ENCODE measurements at regions not wholly inside any gene's neighbourhood (a gene's known extent, or its start where the extent isn't known, plus 50 kb on each side); places are given as distances from the start of the nearest gene placed in this dataset.

DNA sequence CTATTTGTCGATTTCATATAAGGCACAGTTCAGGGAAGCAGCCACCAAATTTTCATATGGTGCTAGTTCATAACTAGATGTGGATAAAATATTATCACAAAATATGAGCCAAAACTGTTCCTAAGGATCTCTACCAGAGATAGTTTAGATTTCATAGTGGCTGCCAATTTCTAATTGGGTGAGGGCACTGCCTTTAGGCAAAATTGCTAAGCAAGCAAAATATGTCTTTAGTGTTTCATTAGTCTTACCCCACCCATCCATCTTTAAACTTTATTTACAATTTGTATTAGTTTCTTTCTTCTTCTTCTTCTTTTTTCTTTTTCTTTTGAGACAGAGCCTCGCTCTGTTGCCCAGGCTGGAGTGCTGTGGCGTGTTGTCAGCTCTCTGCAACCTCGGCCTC is 77.1 kb upstream of the SLC4A10 start:
- POLR2A ChIA-PET (ENCODE audit: partially characterized antibody), result no interaction called here
- CTCF ChIA-PET (ENCODE audit: partially characterized antibody), result no interaction called here
- no peak overlapping the region for H3K27ac Mint-ChIP-seq

GRCh38 chr2:161552015-161552414 is 72.2 kb upstream of the SLC4A10 start:
- H3K4me1 Mint-ChIP-seq, result no peaks in the 10 kb centered on the region
- H3K36me3 ChIP-seq (ENCODE audit: insufficient read depth, low read length), result no peaks in the 10 kb centered on the region
- POLR2A ChIA-PET (ENCODE audit: partially characterized antibody), result no interaction called here
- no peak overlapping the region for H3K4me3 ChIP-seq (ENCODE audit: low read length in 2 of 2)
- no peaks in the 10 kb centered on the region for H3K9me3 Mint-ChIP-seq
- DNase-seq, result no peak
- H3K27me3 ChIP-seq (ENCODE audit: insufficient read depth, low read length), result no peaks in the 10 kb centered on the region
- intact Hi-C loops (cut with micrococcal nuclease), result no loop called here
- no peaks in the 10 kb centered on the region for H3K9me3 ChIP-seq (ENCODE audit: control insufficient read depth in 1 of 2, low read length in 2 of 2)
- H3K4me1 ChIP-seq (ENCODE audit: insufficient read depth, low read length), result no peaks in the 10 kb centered on the region
- no peak overlapping the region for H3K27ac Mint-ChIP-seq
- no peak overlapping the region for H3K27ac ChIP-seq (ENCODE audit: low read depth, low read length)
- no peaks in the 10 kb centered on the region for H3K36me3 Mint-ChIP-seq
- H3K27me3 Mint-ChIP-seq, result peaks cover 1 to 4% of the 10 kb centered on the region in 2 donors
- CTCF ChIA-PET (ENCODE audit: partially characterized antibody), result no interaction called here
- no peak overlapping the region for H3K4me3 Mint-ChIP-seq

More for the DNA sequence above, 77.1 kb upstream of the SLC4A10 start:
- Histone ChIP-seq H3K4me1 (ENCODE audit: insufficient read depth, low read length) (no peaks in the 10 kb centered on the region), H3K27me3 (ENCODE audit: insufficient read depth, low read length) (no peaks in the 10 kb centered on the region), H3K4me3 (ENCODE audit: low read length in 2 of 2) (no peak overlapping the region), H3K27ac (ENCODE audit: low read depth, low read length) (no peak overlapping the region), H3K9me3 (ENCODE audit: control insufficient read depth in 1 of 2, low read length in 2 of 2) (no peaks in the 10 kb centered on the region), H3K36me3 (ENCODE audit: insufficient read depth, low read length) (no peaks in the 10 kb centered on the region)
- Mint-ChIP-seq H3K4me1 (no peaks in the 10 kb centered on the region), H3K36me3 (no peaks in the 10 kb centered on the region), H3K27me3 (peaks cover 0 to 1% of the 10 kb centered on the region in 2 donors), H3K9me3 (no peaks in the 10 kb centered on the region), H3K4me3 (no peak overlapping the region)
- intact Hi-C loops (cut with micrococcal nuclease), result no loop called here
- no peak for DNase-seq

DNA sequence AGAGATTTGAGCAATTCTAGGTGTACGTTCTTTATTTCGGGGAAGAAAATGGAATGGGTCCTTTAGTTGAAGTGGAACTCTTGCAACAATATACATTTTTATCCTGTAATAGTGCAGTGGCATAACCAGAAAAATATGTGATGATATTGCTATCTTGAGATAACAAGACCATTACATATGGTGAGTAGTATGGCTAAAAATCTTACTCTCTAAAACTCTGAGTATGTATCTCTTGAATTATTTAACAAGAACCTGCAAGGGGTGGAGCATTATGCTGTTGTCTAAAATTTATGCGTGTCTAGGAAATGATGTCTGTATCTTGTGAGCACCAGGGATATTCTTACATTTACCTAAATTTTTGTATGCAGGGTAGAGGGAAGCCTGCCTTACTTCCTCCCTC is 68.4 kb upstream of the SLC4A10 start:
- Histone ChIP-seq H3K9me3 (ENCODE audit: control insufficient read depth in 1 of 2, low read length in 2 of 2) (no peaks in the 10 kb centered on the region), H3K4me1 (ENCODE audit: insufficient read depth, low read length) (no peaks in the 10 kb centered on the region), H3K27ac (ENCODE audit: low read depth, low read length) (no peak overlapping the region), H3K27me3 (ENCODE audit: insufficient read depth, low read length) (no peaks in the 10 kb centered on the region), H3K4me3 (ENCODE audit: low read length in 2 of 2) (no peak overlapping the region), H3K36me3 (ENCODE audit: insufficient read depth, low read length) (no peaks in the 10 kb centered on the region)
- peaks cover 4% of the 10 kb centered on the region in 2 donors for H3K27me3 Mint-ChIP-seq
- H3K9me3 Mint-ChIP-seq, result peaks cover 0 to 4% (median under 1%) of the 10 kb centered on the region in 8 donors
- intact Hi-C loops (cut with micrococcal nuclease), result no loop called here
- no peaks in the 10 kb centered on the region for H3K36me3 Mint-ChIP-seq
- ChIA-PET CTCF (ENCODE audit: partially characterized antibody) (no interaction called here), POLR2A (ENCODE audit: partially characterized antibody) (no interaction called here)
- no peaks in the 10 kb centered on the region for H3K4me1 Mint-ChIP-seq
- H3K4me3 Mint-ChIP-seq, result no peak overlapping the region
- no peak overlapping the region for H3K27ac Mint-ChIP-seq
- DNase-seq, result no peak

DNA sequence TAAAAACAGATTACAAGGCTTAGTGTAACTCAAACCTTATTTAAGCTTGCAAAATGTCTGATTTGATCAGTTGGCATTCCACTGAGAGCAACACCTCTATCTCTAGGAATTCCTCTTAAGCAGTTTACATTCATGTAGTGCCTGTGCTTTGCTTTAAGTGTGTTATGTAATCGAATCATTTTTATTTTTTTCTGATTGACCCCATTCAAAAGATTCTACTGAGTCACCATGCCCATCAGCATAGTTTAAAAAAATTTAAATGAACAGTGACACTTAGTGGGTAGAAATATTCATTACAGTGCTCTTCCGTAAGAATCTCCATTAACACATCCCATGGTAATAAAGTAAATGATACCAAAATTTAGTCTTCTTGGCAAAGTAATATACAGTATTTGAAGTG is 67.8 kb upstream of the SLC4A10 start:
- intact Hi-C loops (cut with micrococcal nuclease), result no loop called here
- Histone ChIP-seq H3K36me3 (ENCODE audit: insufficient read depth, low read length) (no peaks in the 10 kb centered on the region), H3K27ac (ENCODE audit: low read depth, low read length) (no peak overlapping the region), H3K4me3 (ENCODE audit: low read length in 2 of 2) (no peak overlapping the region), H3K4me1 (ENCODE audit: insufficient read depth, low read length) (no peaks in the 10 kb centered on the region), H3K27me3 (ENCODE audit: insufficient read depth, low read length) (no peaks in the 10 kb centered on the region), H3K9me3 (ENCODE audit: control insufficient read depth in 1 of 2, low read length in 2 of 2) (no peaks in the 10 kb centered on the region)
- Mint-ChIP-seq H3K36me3 (no peaks in the 10 kb centered on the region), H3K4me1 (no peaks in the 10 kb centered on the region), H3K9me3 (peaks cover 0 to 7% (median under 1%) of the 10 kb centered on the region in 8 donors), H3K27me3 (peaks cover 4 to 6% of the 10 kb centered on the region in 2 donors), H3K27ac (no peak overlapping the region), H3K4me3 (no peak overlapping the region)
- ChIA-PET POLR2A (ENCODE audit: partially characterized antibody) (no interaction called here), CTCF (ENCODE audit: partially characterized antibody) (no interaction called here)
- DNase-seq, result no peak

DNA sequence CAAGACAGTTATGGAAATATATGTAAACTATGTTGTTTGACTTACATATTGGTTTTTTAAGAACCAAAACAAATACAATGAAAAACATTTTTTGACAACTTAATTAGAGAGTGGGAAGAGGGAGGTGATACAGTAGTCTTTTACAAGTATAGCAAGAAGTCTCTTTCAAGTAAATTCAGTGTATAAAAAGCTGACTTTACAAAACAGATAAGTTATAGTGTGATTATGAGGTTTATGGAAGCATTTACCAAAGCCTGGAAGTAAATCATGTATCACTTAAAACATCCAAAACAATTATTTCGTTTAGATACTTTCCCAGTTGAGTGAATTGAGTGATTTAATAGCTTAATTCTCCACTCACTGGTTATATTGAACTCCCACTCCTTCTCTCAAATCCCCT is 66.7 kb upstream of the SLC4A10 start:
- peaks cover 2 to 3% of the 10 kb centered on the region in 2 donors for H3K36me3 Mint-ChIP-seq
- H3K4me3 Mint-ChIP-seq, result no peak overlapping the region
- Histone ChIP-seq H3K4me1 (ENCODE audit: insufficient read depth, low read length) (no peaks in the 10 kb centered on the region), H3K4me3 (ENCODE audit: low read length in 2 of 2) (no peak overlapping the region), H3K9me3 (ENCODE audit: control insufficient read depth in 1 of 2, low read length in 2 of 2) (no peaks in the 10 kb centered on the region), H3K27ac (ENCODE audit: low read depth, low read length) (no peak overlapping the region), H3K36me3 (ENCODE audit: insufficient read depth, low read length) (no peaks in the 10 kb centered on the region), H3K27me3 (ENCODE audit: insufficient read depth, low read length) (no peaks in the 10 kb centered on the region)
- no peaks in the 10 kb centered on the region for H3K4me1 Mint-ChIP-seq
- H3K9me3 Mint-ChIP-seq, result peaks cover 0 to 17% (median 7%) of the 10 kb centered on the region in 8 donors
- no peak for DNase-seq
- CTCF ChIA-PET (ENCODE audit: partially characterized antibody), result no interaction called here
- H3K27ac Mint-ChIP-seq, result no peak overlapping the region
- POLR2A ChIA-PET (ENCODE audit: partially characterized antibody), result no interaction called here
- peaks cover 3 to 7% of the 10 kb centered on the region in 2 donors for H3K27me3 Mint-ChIP-seq
- intact Hi-C loops (cut with micrococcal nuclease), result no loop called here

DNA sequence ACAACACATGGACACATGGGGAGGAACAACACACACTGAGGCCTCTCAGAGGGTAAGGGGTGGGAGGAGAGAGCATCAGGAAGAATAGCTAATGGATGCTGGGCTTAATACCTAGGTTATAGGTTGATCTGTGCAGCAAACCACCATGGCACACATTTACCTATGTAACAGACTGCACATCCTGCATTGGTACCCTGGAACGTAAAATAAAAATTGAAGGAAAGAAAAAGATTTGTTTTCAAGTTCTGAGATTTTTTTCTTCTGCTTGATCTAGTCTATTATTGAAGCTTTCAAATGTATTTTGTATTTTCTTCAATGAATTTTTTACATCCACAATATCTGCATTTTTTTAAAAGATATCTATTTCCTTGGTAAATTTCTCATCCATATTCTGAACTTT is 59.3 kb upstream of the SLC4A10 start:
- Mint-ChIP-seq H3K27me3 (peaks cover 8 to 16% of the 10 kb centered on the region in 2 donors), H3K36me3 (peaks cover 5 to 21% of the 10 kb centered on the region in 2 donors), H3K4me3 (no peak overlapping the region), H3K27ac (no peak overlapping the region), H3K9me3 (peaks cover 3 to 52% (median 41%) of the 10 kb centered on the region in 8 donors), H3K4me1 (no peaks in the 10 kb centered on the region)
- no peaks in the 10 kb centered on the region for H3K9me3 ChIP-seq (ENCODE audit: control insufficient read depth in 1 of 2, low read length in 2 of 2)
- no peaks in the 10 kb centered on the region for H3K36me3 ChIP-seq (ENCODE audit: insufficient read depth, low read length)
- H3K4me1 ChIP-seq (ENCODE audit: insufficient read depth, low read length), result no peaks in the 10 kb centered on the region
- ChIA-PET POLR2A (ENCODE audit: partially characterized antibody) (no interaction called here), CTCF (ENCODE audit: partially characterized antibody) (no interaction called here)
- H3K27me3 ChIP-seq (ENCODE audit: insufficient read depth, low read length), result no peaks in the 10 kb centered on the region
- no peak overlapping the region for H3K4me3 ChIP-seq (ENCODE audit: low read length in 2 of 2)
- H3K27ac ChIP-seq (ENCODE audit: low read depth, low read length), result no peak overlapping the region
- no peak for DNase-seq
- intact Hi-C loops (cut with micrococcal nuclease), result no loop called here

GRCh38 chr2:161569401-161569800 is 54.8 kb upstream of the SLC4A10 start:
- no peak overlapping the region for H3K4me3 ChIP-seq (ENCODE audit: low read length in 2 of 2)
- no peaks in the 10 kb centered on the region for H3K36me3 ChIP-seq (ENCODE audit: insufficient read depth, low read length)
- Mint-ChIP-seq H3K4me1 (no peaks in the 10 kb centered on the region), H3K4me3 (no peak overlapping the region), H3K9me3 (peaks cover 0 to 22% (median 16%) of the 10 kb centered on the region in 8 donors), H3K27me3 (peaks cover 3 to 8% of the 10 kb centered on the region in 2 donors), H3K27ac (no peak overlapping the region), H3K36me3 (peaks cover 0 to 10% of the 10 kb centered on the region in 2 donors)
- no peaks in the 10 kb centered on the region for H3K27me3 ChIP-seq (ENCODE audit: insufficient read depth, low read length)
- H3K4me1 ChIP-seq (ENCODE audit: insufficient read depth, low read length), result no peaks in the 10 kb centered on the region
- H3K27ac ChIP-seq (ENCODE audit: low read depth, low read length), result no peak overlapping the region
- ChIA-PET POLR2A (ENCODE audit: partially characterized antibody) (no interaction called here), CTCF (ENCODE audit: partially characterized antibody) (no interaction called here)
- intact Hi-C loops (cut with micrococcal nuclease), result no loop called here
- no peak for DNase-seq
- no peaks in the 10 kb centered on the region for H3K9me3 ChIP-seq (ENCODE audit: control insufficient read depth in 1 of 2, low read length in 2 of 2)

- no peaks in the 10 kb centered on the region for H3K9me3 ChIP-seq (ENCODE audit: control insufficient read depth in 1 of 2, low read length in 2 of 2)
- Mint-ChIP-seq H3K9me3 (peaks cover 0 to 12% (median 5%) of the 10 kb centered on the region in 8 donors), H3K27me3 (peaks cover 3 to 8% of the 10 kb centered on the region in 2 donors), H3K27ac (no peak overlapping the region), H3K4me3 (no peak overlapping the region), H3K36me3 (peaks cover 0 to 2% of the 10 kb centered on the region in 2 donors), H3K4me1 (no peaks in the 10 kb centered on the region)
- H3K4me1 ChIP-seq (ENCODE audit: insufficient read depth, low read length), result no peaks in the 10 kb centered on the region
- DNase-seq, result no peak
- no peaks in the 10 kb centered on the region for H3K27me3 ChIP-seq (ENCODE audit: insufficient read depth, low read length)
- CTCF ChIA-PET (ENCODE audit: partially characterized antibody), result interaction anchor here (1.3 kb wide), 1 partner anchor 555 kb away, joined by 5 read pairs; no protein-coding TSS in a partner anchor
- H3K36me3 ChIP-seq (ENCODE audit: insufficient read depth, low read length), result no peaks in the 10 kb centered on the region
- POLR2A ChIA-PET (ENCODE audit: partially characterized antibody), result no interaction called here
- no peak overlapping the region for H3K4me3 ChIP-seq (ENCODE audit: low read length in 2 of 2)
- no peak overlapping the region for H3K27ac ChIP-seq (ENCODE audit: low read depth, low read length)
- intact Hi-C loops (cut with micrococcal nuclease), result no loop called here
Measured at GRCh38 chr2:161570424-161571050, 53.7 kb upstream of the SLC4A10 start.

Data from CD4-positive, alpha-beta memory T cell (primary cell).